GM12878 (cell line): ENCODE measurements at regions not wholly inside any gene's neighbourhood (a gene's known extent, or its start where the extent isn't known, plus 50 kb on each side); places are given as distances from the start of the nearest gene placed in this dataset.

ENCODE experiments used
- CBX5 ChIP-seq: sonication (generic); IDR thresholded peaks from 2 replicates; pipeline ENCODE4 v1.6.1; 2016; ENCODE audit warnings: low read depth, moderate library complexity, mild to moderate bottlenecking, inconsistent platforms
- CTCF ChIP-seq, 3 experiments: IDR thresholded peaks in 2 of 3; conservative IDR thresholded peaks in 1 of 3; 2 replicates each; pipeline ENCODE4 v1.5.1; 2011; ENCODE audit warnings: low read depth in 3 of 3, low read length in 3 of 3, mild to moderate bottlenecking in 3 of 3, control low read depth in 2 of 3, moderate library complexity in 2 of 3, inconsistent platforms in 1 of 3, mixed read lengths in 1 of 3; ENCODE audit not compliant: control insufficient read depth in 2 of 3, insufficient read depth in 1 of 3; ENCODE audit errors: extremely low read depth in 1 of 3
- EZH2 ChIP-seq: IDR thresholded peaks from 2 replicates; pipeline ENCODE4 v1.6.1; 2012; ENCODE audit warnings: low read depth, mild to moderate bottlenecking, control low read depth, inconsistent platforms, low read length, borderline replicate concordance; ENCODE audit not compliant: control insufficient read depth
- POLR2A ChIP-seq: IDR thresholded peaks from 2 replicates; pipeline ENCODE4 v1.6.1; 2011; ENCODE audit warnings: low read depth, mild to moderate bottlenecking, low read length
- REST ChIP-seq: IDR thresholded peaks from 2 replicates; pipeline ENCODE4 v1.6.1; 2012; ENCODE audit warnings: mild to moderate bottlenecking, low read depth, low read length
- SP1 ChIP-seq: IDR thresholded peaks from one replicate; pipeline ENCODE4 v1.6.1; 2011; ENCODE audit warnings: low read depth, low read length

- TF ChIP-seq EZH2 (no peak), SP1 (no peak), REST (no peak), POLR2A (no peak), CTCF (IDR thresholded peaks at IDR 0.05 in 2 of 3, conservative IDR thresholded peaks at IDR 0.05 in 1 of 3; ENCODE audit: control insufficient read depth in 2 of 3, extremely low read depth in 1 of 3, insufficient read depth in 1 of 3, low read depth in 3 of 3, low read length in 3 of 3) (no peak), CBX5 (no peak)
These were observed 124.1 kb upstream of the MED13L start for GRCh38 chr12:116401565-116401964.
